Gastrocnemius medialis (tissue), 4 donors: ENCODE measurements at regions not wholly inside any gene's neighbourhood (a gene's known extent, or its start where the extent isn't known, plus 50 kb on each side); places are given as distances from the start of the nearest gene placed in this dataset.

Source experiments
- POLR2A ChIP-seq, 2 donors: fragments of 450-650 bp; IDR thresholded peaks; one replicate each; pipeline ENCODE4 v1.6.1; 2017; ENCODE audit warnings: antibody characterized with exemption in 2 of 2, mild to moderate bottlenecking in 2 of 2, moderate library complexity in 2 of 2
- TF ChIP-seq, protein P1 (sequence below), 5 experiments: fragments of 450-650 bp in 3 of 5; fragments of 200-600 bp in 2 of 5; sonication (generic) in 2 of 5; IDR thresholded peaks in 4 of 5; conservative IDR thresholded peaks in 1 of 5; 1 replicate in 4 of 5; 2 replicates in 1 of 5; pipeline ENCODE4 v1.5.1; 2016 to 2019; ENCODE audit warnings: antibody characterized with exemption in 5 of 5, mild to moderate bottlenecking in 3 of 5, moderate library complexity in 3 of 5

DNA sequence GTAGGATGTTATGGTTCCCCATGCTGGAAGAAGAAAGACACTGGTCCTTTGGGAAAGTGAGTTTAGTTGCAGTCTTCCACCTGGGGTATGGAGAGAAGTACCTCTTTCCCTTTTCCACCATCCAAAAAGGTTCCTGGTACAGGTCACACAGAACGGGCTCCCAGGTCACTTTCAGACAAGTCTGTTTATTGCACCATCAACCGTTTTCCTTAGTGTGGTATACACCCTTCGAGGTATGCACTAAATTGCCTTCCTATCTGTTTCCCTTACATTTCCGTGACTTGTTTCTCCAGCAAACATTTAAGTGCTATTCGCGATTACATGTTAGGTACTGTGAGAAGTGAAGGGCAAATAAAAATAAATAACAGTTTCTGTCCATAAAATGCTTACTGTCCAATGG, 185.1 kb downstream of the ARL4A start:
- TF ChIP-seq POLR2A (IDR thresholded peaks at IDR 0.05) = no peak
- TF ChIP-seq, protein P1, sequence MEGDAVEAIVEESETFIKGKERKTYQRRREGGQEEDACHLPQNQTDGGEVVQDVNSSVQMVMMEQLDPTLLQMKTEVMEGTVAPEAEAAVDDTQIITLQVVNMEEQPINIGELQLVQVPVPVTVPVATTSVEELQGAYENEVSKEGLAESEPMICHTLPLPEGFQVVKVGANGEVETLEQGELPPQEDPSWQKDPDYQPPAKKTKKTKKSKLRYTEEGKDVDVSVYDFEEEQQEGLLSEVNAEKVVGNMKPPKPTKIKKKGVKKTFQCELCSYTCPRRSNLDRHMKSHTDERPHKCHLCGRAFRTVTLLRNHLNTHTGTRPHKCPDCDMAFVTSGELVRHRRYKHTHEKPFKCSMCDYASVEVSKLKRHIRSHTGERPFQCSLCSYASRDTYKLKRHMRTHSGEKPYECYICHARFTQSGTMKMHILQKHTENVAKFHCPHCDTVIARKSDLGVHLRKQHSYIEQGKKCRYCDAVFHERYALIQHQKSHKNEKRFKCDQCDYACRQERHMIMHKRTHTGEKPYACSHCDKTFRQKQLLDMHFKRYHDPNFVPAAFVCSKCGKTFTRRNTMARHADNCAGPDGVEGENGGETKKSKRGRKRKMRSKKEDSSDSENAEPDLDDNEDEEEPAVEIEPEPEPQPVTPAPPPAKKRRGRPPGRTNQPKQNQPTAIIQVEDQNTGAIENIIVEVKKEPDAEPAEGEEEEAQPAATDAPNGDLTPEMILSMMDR (IDR thresholded peaks at IDR 0.05 in 4 of 5, conservative IDR thresholded peaks at IDR 0.05 in 1 of 5) = no peak
